HG03095 (cell line): ENCODE measurements at regions not wholly inside any gene's neighbourhood (a gene's known extent, or its start where the extent isn't known, plus 50 kb on each side); places are given as distances from the start of the nearest gene placed in this dataset.

Experiments used
- ATAC-seq: cut with Tn5 transposase; IDR thresholded peaks from one replicate; pipeline ENCODE4 v1.9.1; 2021; ENCODE audit warnings: moderate library complexity; ENCODE audit not compliant: unreplicated experiment

DNA sequence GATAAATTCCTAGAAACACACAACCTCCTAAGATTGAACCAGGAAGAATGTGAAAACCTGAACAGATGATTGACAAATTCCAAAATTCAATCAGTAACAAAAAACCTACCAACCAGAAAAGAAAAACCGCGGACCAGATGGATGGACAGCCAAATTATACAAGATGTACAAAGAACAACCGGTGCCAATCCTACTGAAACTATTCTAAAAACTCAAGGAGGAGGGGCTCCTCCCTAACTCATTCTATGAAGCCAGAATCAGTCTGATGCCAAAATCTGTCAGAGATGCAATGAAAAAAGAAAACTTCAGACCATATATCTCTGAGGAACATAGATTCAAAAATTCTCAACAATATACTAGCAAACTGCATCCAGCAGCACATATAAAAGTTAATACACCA lies 262.4 kb upstream of the DAB1 start:
- no peak for ATAC-seq

- ATAC-seq = no peak
Measured at GRCh38 chr1:57683037-57683942, 259.4 kb upstream of the DAB1 start.

- no peak for ATAC-seq
Measured at GRCh38 chr1:57678138-57678537, 254.3 kb upstream of the DAB1 start.

GRCh38 chr1:57675776-57676175 lies 251.9 kb upstream of the DAB1 start:
- ATAC-seq = no peak

DNA sequence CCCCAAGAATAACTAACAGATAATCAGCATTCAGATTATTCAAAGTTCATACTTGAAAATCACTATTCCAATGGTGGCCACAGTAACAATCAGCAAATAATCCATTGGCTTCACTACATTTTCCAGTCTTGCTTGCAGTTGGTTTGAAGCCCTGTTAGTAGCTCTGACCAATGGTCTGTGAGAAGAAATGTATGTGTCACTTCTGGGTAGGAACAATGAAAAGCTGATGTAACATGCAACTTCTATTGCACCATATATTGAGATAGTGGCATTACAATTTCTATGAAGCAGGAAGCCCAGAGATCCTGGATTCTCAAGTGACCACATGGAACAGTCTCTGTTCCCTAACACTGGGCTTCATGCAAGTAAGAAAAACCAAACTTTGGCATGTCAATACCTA lies 250.9 kb upstream of the DAB1 start:
- no peak for ATAC-seq

DNA sequence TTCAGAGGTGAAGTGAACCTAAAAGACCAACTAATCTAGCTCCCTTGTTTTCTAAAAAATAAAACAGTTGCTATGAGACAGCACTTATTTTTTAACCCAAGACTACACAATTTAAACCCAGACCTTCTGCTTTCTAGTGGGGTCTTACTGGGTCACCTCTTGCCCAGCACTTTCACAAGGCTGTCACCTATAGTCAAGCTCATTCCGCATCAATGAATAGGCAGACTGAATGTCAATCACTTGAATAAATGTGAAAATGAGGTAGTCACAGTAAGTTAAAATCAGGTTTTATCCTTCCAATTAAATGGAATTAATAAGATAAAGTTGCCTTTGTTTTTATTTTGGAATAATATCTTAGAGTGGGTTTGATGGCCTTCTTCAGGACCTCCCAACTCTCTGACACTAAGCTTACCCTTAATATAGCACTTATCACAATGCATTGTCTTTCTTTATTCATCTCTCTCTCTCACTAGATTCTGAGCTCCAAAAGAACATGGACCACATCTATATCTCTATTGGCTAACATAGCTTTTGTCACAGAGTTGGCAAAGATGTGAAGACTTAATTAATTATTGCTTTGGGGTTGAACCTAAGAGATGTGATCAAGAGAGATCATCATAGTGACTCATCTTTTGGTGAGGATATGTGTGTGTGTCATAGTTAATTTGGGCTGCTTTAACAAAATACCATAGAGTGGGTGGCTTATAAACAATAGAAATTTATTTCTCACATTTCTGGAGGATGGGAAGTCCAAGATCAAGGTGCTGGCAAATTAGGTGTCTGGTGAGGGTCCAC lies 248.7 kb upstream of the DAB1 start:
- no peak for ATAC-seq

- no peak for ATAC-seq
Measured at GRCh38 chr1:57671750-57672149, 247.9 kb upstream of the DAB1 start.

DNA sequence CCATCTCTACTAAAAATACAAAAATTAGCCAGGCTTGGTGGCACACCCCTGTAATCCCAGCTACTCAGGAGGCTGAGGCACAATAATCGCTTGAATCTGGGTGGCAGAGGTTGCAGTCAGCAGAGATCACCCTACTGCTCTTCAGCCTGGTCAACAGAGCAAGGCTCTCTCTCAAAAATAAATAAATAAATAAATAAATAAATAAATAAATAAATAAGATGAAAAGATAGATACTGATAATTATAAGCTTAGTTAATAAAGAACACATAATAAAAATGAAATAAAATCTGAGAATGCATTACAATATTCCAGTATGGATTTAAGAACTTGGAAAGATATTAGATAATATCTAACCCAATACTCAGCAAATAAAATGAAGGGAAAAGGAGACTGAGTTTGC lies 235.9 kb upstream of the DAB1 start:
- no peak for ATAC-seq

DNA sequence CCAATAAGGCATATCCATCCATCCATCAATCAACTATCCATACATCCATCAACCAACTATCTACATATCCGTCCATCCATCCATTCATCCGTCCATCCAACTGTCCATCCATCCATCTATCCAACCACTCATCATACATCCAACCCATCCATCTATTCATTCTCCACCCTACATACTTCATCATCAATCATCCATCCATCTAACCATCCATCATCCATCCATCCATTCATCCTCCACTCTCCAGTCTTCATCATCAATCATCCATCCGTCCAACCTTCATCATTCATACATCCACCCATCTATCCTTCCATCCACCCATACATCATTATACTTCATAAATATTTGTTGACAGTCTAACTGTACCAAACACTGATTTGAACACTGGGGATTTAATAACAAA lies 231.3 kb upstream of the DAB1 start:
- ATAC-seq = no peak

DNA sequence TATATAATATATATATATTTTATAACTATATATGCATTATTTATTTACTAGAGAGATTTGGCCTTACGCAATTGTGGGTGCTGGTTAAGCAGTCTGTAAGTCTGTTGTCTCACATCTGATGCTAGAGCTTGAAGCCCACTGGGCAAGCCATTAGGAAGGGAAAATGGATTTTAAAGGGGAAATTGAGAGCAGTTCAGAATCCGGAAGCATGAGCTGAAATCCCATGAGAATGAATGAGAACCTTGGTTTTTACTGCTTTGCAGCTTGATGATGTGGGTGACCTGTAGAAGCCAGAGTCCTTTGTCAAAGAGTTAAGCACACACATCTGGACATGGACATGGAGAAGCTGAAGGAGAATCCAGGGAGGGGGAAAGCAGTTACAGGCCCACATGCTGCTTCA lies 220.8 kb upstream of the DAB1 start:
- no peak for ATAC-seq

GRCh38 chr1:57638239-57638638 lies 214.4 kb upstream of the DAB1 start:
- ATAC-seq = no peak

GRCh38 chr1:57637155-57637554 lies 213.3 kb upstream of the DAB1 start:
- no peak for ATAC-seq

- no peak for ATAC-seq
Measured at GRCh38 chr1:57633881-57634280, 210.0 kb upstream of the DAB1 start.

DNA sequence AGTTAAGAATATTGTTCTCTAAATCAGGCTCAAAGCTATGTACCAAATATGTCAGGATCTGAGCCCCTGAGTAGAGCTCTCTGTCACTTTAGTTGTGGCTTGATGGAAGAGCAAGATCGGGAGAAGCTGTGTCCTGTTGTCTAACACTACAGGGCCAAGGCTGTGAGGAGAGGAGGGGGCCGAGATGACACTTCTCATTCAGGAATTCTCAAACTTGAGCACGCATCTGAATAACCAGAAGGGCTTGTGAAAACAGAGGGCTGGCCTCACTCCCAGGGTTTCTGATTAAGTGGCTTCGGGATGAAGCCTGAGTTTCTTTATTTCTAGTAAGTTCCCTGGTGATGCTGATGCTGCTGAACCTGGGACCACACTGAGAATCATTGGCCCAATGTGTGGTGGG lies 209.2 kb upstream of the DAB1 start:
- no peak for ATAC-seq

DNA sequence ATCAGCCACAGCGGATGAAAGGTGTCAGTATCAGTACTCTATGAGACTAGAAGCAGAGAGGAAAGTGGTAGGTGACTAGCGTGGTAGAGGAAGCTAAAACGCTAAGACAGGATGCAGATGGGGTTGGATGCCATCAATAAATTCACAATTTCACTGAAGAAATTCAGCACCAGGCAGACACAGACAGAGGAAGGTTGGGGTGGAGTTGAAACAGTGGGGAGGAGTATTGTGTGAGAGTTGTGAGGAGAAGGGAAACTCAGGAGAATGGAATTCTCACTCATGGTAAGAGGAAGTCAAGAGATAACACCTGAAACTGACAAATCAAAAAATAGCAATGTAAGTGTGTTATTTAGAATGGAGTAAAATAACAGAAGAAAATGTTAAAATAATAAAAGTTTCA lies 208.5 kb upstream of the DAB1 start:
- no peak for ATAC-seq

DNA sequence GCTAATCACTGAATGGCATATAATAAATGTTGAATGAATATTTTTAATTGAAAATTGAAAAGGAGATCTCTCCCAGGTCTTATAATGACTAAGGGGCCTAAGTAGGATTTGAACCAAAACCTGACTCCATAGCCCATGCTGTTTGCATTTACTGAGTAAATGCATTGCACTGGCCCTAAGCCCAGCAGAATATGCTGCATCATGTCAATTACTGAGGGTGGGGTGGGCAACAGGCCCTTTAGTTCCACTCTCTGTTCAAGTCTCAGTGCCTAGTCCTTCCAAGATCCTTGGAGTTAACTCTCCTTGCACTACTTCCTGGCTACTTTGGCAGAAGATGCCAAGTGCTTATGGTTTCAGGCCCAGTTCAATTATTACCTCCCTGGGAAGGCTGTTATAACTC lies 203.8 kb upstream of the DAB1 start:
- no peak for ATAC-seq

DNA sequence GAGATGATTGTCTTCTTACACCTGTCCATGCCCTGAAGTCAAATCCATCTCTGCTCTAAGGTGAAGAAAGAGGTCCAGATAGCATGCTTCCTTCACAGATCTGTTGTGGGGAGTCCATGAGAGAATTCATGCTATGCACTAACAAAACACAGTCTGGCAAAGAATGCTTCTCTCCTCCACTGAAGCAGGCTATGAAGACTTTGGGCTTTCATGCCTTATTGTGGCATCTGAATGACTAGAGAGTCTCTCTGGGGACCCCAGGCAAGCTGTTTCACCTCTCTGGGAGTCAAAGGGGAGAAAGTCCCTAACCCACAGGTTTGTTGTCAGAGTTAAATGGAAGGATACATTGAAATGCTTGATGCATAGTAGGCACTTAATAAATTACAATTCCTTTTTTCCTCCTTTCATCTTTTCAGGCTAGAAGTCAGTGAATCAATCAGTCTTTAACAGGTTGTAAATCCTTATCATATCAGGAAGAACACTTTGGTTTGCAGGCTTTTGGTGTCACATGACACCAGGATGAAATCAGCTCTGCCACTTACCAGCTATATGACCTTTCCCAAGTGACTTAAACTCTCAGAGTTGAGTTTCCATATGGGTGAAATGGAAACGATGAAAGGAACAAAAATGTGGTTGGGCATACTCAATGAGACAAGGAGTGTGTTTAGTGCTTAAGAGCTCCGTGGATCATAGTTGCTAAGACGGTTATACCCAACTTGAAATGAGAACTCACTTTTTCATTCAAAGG lies 200.1 kb upstream of the DAB1 start:
- no peak for ATAC-seq

GRCh38 chr1:57623039-57623790 lies 199.4 kb upstream of the DAB1 start:
- ATAC-seq = no peak

GRCh38 chr1:57621776-57622175 lies 197.9 kb upstream of the DAB1 start:
- ATAC-seq = no peak

GRCh38 chr1:57620605-57621004 lies 196.7 kb upstream of the DAB1 start:
- ATAC-seq = no peak

DNA sequence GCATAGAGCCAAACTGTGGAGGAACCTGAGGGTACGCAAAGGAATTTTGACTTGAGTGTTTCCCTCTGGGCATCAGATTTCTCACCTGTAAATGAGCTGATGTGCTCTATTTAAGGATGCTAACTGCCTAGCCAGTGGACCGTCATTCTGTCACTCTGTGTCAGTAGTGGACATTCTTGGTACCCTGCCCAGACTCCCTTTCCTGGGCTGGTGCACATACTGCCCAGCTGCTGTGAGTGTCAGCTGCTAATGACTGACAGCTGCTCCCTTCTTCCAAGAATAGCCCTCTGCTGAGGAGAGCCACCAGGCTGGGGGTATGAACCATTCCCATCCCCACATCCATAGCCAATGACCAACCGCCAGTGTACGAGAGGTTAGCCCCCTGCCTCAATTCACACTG lies 193.1 kb upstream of the DAB1 start:
- no peak for ATAC-seq
